GM21529 (cell line): ENCODE measurements at regions not wholly inside any gene's neighbourhood (a gene's known extent, or its start where the extent isn't known, plus 50 kb on each side); places are given as distances from the start of the nearest gene placed in this dataset.

Experiments used
- ATAC-seq: cut with Tn5 transposase; IDR thresholded peaks from one replicate; pipeline ENCODE4 v1.9.1; 2021; ENCODE audit not compliant: unreplicated experiment

DNA sequence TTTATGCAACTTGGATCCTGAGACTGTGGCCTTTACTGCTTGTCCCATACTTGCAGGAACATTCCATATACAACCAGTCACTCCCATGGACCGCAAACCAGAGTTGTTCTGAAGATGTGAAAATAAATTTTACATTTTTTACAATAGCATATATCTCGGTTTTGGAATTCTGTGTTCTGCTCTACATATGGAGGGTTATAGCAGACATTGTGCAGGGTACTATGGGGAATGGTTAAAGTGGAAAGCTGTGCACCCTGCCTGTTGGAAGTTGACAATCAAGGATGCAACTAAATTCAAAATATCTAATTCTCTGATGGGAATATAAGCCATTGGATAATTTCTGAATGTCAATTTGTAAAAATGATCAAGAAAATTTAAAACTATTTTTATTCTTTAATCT lies 603.3 kb downstream of the RAB28 start:
- no peak for ATAC-seq

DNA sequence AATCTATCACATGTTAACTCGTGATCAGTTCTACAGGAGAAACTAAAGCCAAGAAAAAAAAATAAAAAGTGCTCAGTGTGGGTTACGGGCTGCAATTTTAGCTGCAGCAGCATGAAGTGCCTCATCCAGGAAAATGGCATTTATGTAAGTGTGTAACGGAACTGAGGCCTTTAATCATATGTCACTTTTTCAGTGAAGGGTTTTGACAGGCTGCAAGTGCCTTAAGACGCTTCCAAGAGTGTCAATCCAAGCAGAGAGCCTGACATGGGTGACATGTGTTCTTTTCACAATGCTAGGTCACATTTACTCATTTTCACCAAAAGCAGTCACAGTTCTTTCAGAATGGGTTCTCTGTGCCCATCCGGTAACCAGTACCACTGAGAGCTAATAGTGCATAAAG lies 604.6 kb downstream of the RAB28 start:
- ATAC-seq = no peak

DNA sequence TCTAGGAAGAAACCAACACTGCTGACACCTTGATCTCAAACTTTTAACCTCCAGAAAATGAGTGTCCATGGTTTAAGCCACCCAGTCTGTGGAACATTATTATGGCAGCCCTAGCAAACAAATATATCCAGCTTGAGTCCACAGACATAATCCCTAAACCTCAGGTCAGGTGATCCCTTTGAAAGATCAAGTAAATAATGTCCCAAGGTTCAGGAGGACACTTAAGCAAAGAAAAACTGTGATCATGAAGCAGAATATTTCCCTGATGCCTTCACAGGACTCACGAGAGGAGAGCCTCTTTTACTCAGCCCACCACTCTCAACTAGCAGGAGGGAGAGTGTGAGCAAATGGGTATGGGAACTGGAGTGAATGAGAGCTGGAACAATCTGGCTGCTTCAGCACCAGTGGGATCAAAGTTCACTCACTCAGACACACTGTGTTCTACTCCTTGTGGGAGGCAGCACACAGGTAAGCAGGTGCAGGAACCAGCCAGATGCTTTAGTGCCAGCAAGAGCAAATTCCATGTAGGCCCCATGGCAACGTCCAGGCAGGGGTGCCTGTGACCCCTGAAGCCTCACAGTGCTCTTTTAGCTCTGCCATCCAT lies 608.4 kb downstream of the RAB28 start:
- ATAC-seq = no peak

DNA sequence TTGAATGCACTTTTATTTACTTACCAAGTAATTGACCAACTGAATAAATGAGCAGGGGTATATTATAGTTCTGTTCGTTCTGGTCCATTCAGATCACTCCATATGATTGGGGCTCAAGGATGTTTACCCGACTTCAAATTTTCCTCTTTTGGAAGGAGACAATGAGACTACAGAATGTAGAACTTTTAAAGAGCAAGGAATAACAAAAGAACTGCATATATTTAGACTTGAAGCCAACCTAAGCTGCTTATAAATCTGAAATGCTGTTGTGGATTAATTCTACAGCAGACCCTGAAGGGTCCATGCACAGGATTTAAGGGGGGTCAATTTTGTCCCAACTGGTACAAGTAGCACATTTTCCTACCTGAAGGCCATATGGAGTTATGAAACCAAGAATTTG lies 610.8 kb downstream of the RAB28 start:
- ATAC-seq = no peak

DNA sequence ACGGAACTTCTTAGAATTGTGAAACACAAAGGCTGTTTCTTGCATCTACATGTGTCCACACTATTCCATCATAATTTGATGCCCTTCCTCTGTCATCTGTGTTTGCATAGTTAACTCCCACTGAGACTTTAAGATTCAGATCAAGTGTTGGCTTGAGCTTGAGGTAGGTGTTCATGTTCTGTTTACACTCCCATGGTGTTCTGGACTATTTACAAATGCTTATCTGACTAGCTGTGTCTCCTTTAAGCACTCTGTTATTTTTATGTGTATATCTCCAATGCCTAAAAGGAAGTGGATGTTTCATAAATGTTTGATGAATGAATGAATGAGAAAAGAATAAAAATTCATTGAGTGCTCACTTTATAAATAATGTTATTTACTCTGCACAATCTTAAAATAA lies 622.7 kb downstream of the RAB28 start:
- no peak for ATAC-seq

DNA sequence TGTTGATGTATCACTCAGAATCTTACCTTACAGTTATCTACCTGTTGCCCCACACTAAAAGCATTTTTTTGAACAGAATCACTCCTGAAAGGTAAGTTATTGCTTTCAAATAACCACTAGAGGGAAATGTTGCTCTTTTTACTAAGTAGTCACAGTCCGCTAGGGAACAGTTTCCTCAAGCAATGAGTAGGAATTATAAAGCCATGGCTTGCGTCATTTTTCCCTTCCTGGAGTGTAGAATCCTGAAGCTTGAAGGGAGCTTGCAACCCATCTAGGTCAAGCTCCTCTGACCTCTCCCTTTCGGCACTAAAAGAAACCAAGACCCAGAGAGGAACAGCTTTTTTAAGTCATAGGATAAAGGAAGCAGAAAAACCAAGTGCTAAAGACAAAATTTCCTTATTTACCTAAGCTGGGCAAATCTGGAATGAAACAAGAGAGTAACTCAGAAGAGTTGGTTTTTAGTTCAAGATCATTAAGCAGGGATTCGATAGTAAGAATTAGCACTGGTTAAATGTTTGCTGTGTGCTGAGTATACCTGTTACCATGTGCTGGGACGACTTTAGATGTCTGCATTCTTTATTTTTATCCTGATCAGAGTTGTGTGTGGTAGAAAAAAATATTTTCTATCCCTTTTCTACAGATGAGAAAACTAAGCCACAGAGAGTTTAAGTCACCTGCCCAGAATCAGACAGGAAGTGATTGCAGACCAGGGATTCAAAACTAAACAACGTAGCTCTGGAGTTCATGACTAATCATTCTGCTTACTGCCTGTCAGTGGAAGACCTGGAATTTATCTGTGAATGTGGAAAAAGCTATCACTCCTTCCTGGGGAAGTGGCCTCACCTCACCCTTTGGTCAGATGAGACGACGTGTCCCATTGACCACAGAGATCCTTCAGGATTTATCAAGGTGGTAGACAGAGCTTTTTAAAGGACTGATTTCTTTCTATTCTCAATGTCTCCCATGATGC lies 631.5 kb downstream of the RAB28 start:
- ATAC-seq = peak; percentile 57

DNA sequence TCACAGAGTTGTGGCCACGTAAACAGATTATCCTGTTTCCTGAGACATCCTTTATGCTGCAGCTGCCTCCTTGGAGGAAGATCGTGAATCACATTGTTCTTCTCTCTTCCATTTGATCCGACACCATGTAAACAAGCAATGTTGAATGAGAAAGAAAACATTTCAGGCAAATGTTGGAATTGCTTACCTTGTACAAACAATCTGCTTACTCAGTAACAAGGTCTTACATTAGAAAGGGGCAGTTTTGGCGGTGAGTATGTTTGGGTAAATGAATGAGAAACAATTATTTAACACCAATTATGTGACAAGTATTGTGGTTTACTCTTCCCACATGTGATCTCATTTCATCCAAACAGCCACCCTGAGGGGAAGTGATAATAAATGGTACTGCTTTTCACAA lies 637.8 kb downstream of the RAB28 start:
- no peak for ATAC-seq

DNA sequence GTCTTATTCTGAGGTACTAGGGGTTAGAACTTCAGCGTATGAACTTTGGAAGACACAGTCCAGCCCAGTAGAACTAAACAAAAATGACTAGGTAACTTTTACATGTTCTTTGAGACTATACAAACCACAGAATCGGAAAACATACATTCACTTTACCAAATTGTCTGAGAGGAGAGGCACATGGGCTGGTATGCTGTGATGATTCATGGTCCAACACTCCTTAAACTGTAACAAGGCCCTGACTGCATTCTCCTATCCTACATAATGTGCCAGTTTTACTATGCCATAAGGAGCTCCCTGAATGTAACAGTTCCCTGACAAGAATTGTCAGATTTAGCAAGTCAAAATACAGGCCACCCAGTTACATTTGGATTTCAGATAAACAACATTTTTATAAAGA lies 640.0 kb downstream of the RAB28 start:
- no peak for ATAC-seq

DNA sequence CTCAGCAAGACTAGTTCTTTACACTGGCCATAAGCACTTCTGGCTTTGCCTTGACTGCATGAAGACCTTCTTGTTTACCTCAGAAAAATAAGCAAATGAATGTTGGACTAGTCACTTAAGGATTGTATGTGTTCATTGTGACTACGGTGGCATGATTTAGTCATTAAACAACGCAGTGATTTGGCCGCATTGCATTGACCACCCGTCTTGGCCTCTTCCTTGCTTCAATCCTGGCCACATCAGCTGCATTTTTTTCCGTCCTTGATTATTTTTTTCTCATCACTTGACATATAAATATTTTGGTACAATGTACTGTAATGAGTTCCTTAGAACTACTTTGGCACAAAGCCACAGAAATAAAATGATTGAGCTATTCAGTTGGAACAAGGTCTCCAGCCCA lies 656.2 kb downstream of the RAB28 start:
- ATAC-seq = no peak

DNA sequence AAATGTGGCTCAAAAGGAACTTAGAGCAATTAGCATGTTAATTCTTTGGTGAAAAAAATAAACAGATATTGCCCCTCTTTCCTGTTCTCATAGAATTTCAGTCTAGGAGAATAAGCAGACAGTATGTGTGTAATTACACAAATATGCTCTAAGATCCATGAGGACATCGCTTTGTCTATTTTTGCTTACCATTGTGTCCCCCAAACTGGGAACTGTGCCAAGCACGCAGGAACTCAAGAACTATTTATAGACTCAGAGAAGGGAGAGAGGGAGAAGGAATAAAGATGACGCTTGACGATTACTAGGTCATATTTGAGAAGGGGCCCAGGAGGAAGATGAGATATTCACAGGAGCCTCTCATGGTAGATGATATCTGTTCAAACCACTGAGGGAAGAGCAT lies 692.6 kb downstream of the RAB28 start:
- no peak for ATAC-seq

DNA sequence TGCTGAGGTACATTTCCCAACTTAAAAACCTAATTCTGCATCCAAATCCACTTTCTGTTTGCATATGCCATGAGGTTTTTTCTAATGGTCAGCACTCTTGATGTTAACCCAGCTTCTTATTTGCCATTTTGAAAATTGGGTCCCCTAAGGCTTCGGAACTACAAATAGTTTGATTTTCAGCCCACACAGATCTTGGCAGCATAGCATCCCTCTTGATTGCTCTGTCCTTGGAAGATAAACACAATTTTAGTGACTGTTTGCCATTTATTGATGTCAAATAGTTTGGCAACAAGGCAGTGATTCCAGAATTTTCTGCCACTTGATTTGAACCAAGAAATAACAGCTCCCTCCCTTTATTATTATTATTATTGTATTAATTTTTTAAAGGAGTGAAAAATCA lies 696.9 kb downstream of the RAB28 start:
- no peak for ATAC-seq

DNA sequence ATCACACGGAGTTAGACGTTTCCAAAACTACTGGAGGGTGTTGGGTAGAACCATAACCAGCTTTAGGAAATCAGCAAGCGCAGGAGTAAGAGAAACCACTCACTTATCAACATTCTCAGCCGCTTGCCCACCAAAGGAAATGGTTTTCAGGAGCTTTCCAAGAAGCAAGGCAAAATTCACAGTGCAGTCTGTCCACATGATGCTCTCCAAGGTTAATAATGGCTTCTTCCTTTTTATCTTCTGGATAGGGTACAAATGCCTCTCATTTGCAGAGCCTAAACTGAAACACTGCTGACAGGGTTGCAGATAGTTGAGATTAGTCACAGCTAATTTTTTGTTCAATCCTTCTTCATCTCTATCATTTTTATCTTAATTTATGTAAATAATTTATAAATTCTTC lies 705.4 kb downstream of the RAB28 start:
- no peak for ATAC-seq

DNA sequence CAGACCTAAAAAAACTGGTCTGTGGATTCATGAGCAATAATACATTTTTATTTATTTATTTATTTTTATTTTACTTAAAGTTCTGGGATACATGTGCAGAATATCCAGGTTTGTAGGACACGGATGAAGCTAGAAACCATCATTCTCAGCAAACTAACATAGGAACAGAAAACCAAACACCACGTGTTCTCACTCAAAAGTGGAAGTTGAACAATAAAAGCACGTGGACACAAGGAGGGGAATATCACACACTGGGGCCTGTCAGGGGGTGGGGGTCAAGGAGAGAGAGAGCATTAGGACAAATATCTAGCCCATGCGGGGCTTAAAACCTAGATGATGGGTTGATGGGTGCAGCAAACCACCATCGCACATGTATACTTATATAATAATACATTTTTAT lies 705.9 kb downstream of the RAB28 start:
- ATAC-seq = no peak

DNA sequence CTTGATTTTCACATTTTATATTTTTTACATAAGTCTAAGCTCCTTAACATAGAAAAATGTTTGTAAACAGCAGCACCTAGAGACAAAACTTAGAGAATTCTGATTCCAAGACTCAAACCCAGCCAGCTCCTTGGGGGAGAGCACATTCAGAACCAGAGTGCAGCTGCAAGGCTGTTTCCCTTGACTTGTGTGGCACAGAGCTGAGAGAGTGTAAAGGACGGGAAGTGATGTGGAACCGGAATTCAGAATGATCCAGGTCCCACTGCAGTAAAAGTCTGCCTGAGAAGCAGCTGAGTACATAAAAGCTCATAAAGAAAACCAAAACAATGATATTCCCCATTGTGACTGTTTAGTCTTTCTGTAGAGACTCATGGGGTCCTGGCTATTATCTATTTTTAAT lies 713.8 kb downstream of the RAB28 start:
- ATAC-seq = no peak

DNA sequence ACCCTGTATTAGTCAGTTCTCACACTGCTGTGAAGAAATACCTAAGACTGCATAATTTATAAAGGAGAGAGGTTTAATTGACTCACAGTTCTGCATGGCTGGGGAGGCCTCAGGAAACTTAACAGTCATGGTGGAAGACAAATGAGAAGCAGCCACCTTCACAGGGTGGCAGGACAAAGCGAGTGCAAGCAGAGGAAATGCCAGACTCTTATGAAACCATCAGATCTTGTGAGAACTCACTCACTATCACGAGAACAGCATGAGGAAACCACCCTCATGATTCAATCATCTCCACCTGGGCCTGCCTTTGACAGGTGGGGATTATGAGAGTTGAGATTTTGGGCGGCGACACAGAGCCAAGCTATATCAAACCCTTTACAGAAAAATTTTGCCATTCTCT lies 722.4 kb downstream of the RAB28 start:
- ATAC-seq = no peak

DNA sequence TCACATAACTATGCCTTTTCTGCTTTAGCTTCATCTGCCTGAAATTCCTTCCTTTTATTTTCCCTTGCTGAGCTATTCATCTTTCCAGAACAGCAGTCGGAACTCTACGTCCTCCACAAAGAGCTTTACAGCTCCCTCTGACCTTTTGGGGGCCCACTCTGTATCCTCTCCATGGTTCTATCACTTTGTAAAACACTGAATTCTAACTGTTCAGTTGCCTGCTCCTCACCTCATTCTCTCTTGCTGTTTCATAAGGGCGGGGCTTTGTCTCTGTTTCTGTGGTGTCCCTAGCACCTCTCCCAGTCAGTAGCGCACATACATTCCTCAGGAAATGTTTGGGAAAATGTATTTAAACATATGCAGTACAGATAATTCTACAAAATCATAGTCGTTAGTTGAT lies 737.0 kb downstream of the RAB28 start:
- ATAC-seq = no peak

DNA sequence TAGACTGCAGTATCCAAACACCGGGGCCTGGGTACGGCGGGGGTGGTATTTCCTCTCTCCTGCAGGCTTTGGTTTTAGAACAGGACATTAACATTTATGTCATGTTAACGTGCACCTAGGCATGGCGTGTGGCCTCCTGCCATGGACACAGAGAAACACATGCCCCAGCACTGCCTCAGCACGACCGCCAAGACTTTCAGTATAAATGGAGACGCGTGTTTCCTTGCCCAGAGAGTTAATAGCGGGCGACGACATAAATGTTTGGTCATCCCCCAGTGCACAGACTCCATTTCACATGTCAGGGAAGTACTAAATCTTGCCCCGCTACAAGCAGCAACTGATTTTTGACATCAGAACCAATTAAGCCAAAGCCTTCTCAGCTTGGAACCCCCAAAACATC lies 737.9 kb downstream of the RAB28 start:
- no peak for ATAC-seq

DNA sequence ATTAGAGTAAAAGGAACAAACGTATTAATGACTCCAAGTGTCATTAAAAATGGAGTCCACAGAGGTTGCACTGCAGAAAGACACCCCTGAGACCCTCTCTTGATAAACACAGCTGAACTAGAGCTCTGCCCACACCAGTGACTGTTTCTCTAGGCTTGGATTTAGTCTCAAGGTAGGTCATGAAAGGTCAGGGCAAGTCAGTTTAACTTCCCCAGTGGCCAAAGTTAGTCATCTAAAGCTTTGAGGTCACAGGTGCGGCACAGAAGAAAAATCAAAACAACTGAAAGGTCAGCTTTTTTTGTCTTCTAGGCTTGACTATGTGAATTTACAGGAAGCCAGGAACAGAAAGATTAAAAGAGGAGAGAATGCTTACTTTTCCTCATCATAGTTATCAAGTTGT lies 749.6 kb downstream of the RAB28 start:
- ATAC-seq = no peak

DNA sequence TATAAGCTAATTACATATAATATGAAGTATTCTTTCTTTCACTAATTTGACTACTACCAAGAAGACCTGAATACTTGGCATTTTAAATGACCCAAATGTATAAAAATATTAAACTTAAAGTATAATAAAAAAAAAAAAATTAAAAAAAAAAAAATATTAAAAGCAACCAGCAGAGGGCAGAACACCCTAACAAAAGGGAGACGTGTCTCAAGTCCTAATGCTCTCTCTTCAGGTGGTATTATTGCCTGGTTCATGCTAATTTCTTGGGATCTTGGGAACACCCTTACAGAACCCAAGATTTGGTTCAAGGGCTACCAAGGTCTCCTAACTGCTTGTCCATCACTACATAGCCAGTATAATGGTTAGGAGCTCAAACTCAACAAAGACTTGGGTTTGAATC lies 754.8 kb downstream of the RAB28 start:
- ATAC-seq = no peak

DNA sequence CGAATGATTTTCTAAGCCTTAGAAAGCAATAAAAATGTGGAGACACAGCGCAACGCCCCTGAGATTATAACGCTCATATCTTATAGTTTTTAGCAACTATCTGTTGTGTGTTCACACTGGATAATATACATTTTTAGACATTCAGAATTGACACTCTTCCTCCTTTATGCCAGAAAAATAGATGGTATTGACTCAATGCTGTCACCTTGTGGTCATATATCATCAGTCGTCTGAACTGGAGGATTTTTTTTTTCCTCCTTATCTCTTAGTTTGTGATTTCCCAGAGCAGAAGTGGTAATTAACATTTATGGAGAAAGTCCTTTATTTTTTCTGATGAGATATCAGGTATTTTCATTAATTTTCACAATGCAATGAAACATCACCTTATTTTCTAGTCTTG lies 759.6 kb downstream of the RAB28 start:
- no peak for ATAC-seq

DNA sequence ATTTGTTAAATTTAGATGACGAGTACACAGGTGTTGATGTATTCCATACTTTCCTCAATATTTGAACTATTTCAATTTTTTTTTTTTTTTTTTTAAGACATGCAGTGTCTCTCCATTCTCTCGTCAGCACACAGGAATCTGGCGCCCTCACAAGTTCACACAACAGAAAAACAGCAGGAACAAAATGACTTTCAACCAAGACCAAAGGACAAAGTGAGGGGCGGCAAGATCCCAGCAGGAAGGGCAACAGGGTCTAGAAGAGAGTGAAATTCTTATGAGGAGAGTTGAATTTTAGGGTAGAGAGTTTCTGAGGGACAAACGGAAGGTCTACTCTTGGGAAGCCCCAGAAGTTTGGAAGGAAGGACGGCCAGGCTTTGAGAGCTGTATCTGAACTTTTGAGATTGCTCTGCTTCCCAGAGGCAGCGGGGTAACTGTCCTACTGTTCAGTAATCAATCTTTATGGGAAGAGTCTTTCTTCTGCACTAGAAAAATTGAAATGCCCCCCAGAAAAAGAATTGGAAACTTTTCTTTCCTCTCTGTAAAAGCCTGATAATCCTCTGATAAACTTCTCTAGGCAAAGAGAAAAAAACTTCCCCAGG lies 760.2 kb downstream of the RAB28 start:
- no peak for ATAC-seq

DNA sequence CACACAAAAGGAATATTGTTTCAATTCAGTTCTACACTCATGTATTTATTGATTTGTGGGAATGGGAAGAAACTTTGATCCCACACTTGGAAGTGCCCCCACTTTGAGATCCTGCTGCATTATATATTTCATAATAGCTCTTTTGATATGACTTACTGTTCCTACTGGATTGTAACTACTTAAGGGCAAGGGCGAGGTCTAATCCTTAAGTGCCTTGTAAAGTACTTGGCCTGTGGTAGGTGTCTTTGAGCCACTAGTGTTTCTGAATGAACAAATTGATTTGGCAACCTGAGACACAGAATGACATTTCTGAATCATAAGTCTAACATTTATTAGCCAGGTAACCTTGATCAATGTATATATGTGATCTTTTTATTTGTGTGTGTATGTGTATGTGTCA lies 767.2 kb downstream of the RAB28 start:
- no peak for ATAC-seq
